ENCODE measurements at regions not wholly inside any gene's neighbourhood (a gene's known extent, or its start where the extent isn't known, plus 50 kb on each side); places are given as distances from the start of the nearest gene placed in this dataset.
"Not testable (repeated sequence)": the region's sequence is repeated elsewhere in the genome, so short reads cannot be mapped to it uniquely, and the experiment has no call there.

- DNase-seq, result no peak
Observed at GRCh38 chr4:59630235-59630634, 1569.9 kb upstream of the ADGRL3 start.

GRCh38 chr4:59630922-59631321 lies 1569.2 kb upstream of the ADGRL3 start:
- DNase-seq, result no peak

- DNase-seq, result no peak
Observed at GRCh38 chr4:59637596-59637995, 1562.5 kb upstream of the ADGRL3 start.

GRCh38 chr4:59643682-59644081 lies 1556.4 kb upstream of the ADGRL3 start:
- no peak for DNase-seq

- no peak for DNase-seq
Observed at GRCh38 chr4:59644765-59645164, 1555.4 kb upstream of the ADGRL3 start.

GRCh38 chr4:59646082-59646481 lies 1554.0 kb upstream of the ADGRL3 start:
- no peak for DNase-seq

- DNase-seq, result no peak
Observed at GRCh38 chr4:59647011-59647410, 1553.1 kb upstream of the ADGRL3 start.

GRCh38 chr4:59647500-59647899 lies 1552.6 kb upstream of the ADGRL3 start:
- DNase-seq, result no peak

GRCh38 chr4:59650861-59651260 lies 1549.3 kb upstream of the ADGRL3 start:
- no peak for DNase-seq

- DNase-seq, result no peak
Observed at GRCh38 chr4:59655996-59656395, 1544.1 kb upstream of the ADGRL3 start.

- DNase-seq, result no peak
Observed at GRCh38 chr4:59664771-59665170, 1535.4 kb upstream of the ADGRL3 start.

- no peak for DNase-seq
Observed at GRCh38 chr4:59666645-59667044, 1533.5 kb upstream of the ADGRL3 start.

GRCh38 chr4:59671037-59671436 lies 1529.1 kb upstream of the ADGRL3 start:
- no peak for DNase-seq

- DNase-seq, result no peak
Observed at GRCh38 chr4:59676389-59676788, 1523.7 kb upstream of the ADGRL3 start.

- DNase-seq, result not testable (repeated sequence)
Observed at GRCh38 chr4:59676992-59677391, 1523.1 kb upstream of the ADGRL3 start.

GRCh38 chr4:59685626-59686025 lies 1514.5 kb upstream of the ADGRL3 start:
- no peak for DNase-seq

- no peak for DNase-seq
Observed at GRCh38 chr4:59689149-59689548, 1511.0 kb upstream of the ADGRL3 start.

GRCh38 chr4:59695355-59696053 lies 1504.6 kb upstream of the ADGRL3 start:
- DNase-seq, result no peak

- DNase-seq, result no peak
Observed at GRCh38 chr4:59698041-59698440, 1502.1 kb upstream of the ADGRL3 start.

GRCh38 chr4:59700651-59701050 lies 1499.5 kb upstream of the ADGRL3 start:
- DNase-seq, result no peak

- DNase-seq, result no peak
Observed at GRCh38 chr4:59704616-59705015, 1495.5 kb upstream of the ADGRL3 start.

GRCh38 chr4:59712470-59712869 lies 1487.7 kb upstream of the ADGRL3 start:
- no peak for DNase-seq

- not testable (repeated sequence) for DNase-seq
Observed at GRCh38 chr4:59724286-59724685, 1475.8 kb upstream of the ADGRL3 start.

- no peak for DNase-seq
Observed at GRCh38 chr4:59727745-59728144, 1472.4 kb upstream of the ADGRL3 start.

GRCh38 chr4:59728496-59728895 lies 1471.6 kb upstream of the ADGRL3 start:
- DNase-seq, result no peak

Data from NCI-H510A (cell line).